Neuron (in vitro differentiated cells): ENCODE measurements at regions not wholly inside any gene's neighbourhood (a gene's known extent, or its start where the extent isn't known, plus 50 kb on each side); places are given as distances from the start of the nearest gene placed in this dataset.

Source experiments
- H2AFZ ChIP-seq: one replicate; pipeline ENCODE4 v1.6.1; 2013; ENCODE audit warnings: low read depth, mild to moderate bottlenecking, inconsistent platforms, low read length, moderate library complexity
- H3K27me3 ChIP-seq: one replicate; pipeline ENCODE4 v1.6.1; 2013; ENCODE audit warnings: low read length; ENCODE audit not compliant: insufficient read depth
- H3K36me3 ChIP-seq: one replicate; pipeline ENCODE4 v1.6.1; 2013; ENCODE audit warnings: low read length; ENCODE audit not compliant: insufficient read depth
- H3K4me1 ChIP-seq: one replicate; pipeline ENCODE4 v1.6.1; 2013; ENCODE audit warnings: low read length; ENCODE audit not compliant: insufficient read depth
- H3K4me3 ChIP-seq: 2 replicates; pipeline ENCODE4 v1.5.1; 2013; ENCODE audit warnings: mild to moderate bottlenecking, low read length, moderate library complexity
- H3K9me3 ChIP-seq: one replicate; pipeline ENCODE4 v1.6.1; 2013; ENCODE audit warnings: low read length

DNA sequence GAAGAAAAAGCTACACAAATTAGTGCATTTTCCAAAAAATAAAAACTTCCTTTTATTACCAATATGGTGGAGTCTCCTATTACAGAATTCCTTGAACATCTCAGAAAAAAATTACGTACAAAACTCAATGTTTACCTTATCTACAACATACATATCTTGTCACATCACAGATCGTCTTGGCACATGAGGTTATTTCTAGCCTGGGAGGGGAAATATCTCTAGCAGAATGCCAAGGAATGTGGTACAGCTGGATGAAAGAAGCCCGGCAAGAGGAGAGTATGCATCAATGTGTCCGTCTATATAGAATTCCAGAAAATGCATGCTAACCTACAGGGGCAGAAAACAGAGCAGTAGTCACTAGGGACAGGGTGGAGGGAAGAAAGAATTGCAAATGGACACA, 443.8 kb downstream of the ZSWIM6 start:
- no peaks in the 10 kb centered on the region for H3K27me3 ChIP-seq
- H3K9me3 ChIP-seq, result no peaks in the 10 kb centered on the region
- H2AFZ ChIP-seq, result no peak overlapping the region
- no peaks in the 10 kb centered on the region for H3K36me3 ChIP-seq
- H3K4me1 ChIP-seq, result peaks cover 3% of the 10 kb centered on the region
- H3K4me3 ChIP-seq, result no peak overlapping the region

GRCh38 chr5:61777292-61777691, 445.2 kb downstream of the ZSWIM6 start:
- peaks cover 3% of the 10 kb centered on the region for H3K4me1 ChIP-seq
- no peaks in the 10 kb centered on the region for H3K27me3 ChIP-seq
- H2AFZ ChIP-seq, result no peak overlapping the region
- H3K36me3 ChIP-seq, result no peaks in the 10 kb centered on the region
- H3K4me3 ChIP-seq, result no peak overlapping the region
- no peaks in the 10 kb centered on the region for H3K9me3 ChIP-seq

DNA sequence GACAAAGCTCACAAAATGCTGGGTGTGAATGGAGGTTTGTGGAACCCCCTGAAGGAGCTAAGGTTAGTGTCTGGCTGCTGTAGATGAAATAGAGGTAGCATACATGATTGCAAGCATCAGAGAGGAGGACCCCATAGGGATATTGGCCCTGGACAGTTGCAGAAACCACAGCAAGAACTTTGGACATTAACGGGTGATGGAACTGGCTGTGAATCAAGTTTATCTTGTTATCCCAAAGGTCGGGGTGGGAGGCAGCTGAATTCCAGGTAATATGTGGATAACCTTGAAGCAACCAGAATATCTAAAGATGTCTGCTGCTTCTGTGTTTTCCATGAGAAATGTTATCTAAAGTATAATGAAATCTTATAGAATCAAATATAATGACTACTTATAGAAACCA, 447.7 kb downstream of the ZSWIM6 start:
- Histone ChIP-seq H3K4me3 (no peak overlapping the region), H2AFZ (no peak overlapping the region), H3K36me3 (no peaks in the 10 kb centered on the region), H3K9me3 (no peaks in the 10 kb centered on the region), H3K4me1 (peaks cover 12% of the 10 kb centered on the region), H3K27me3 (no peaks in the 10 kb centered on the region)

- no peaks in the 10 kb centered on the region for H3K9me3 ChIP-seq
- no peaks in the 10 kb centered on the region for H3K27me3 ChIP-seq
- no peak overlapping the region for H3K4me3 ChIP-seq
- H3K36me3 ChIP-seq, result no peaks in the 10 kb centered on the region
- no peak overlapping the region for H2AFZ ChIP-seq
- peaks cover 9% of the 10 kb centered on the region for H3K4me1 ChIP-seq
Observed at GRCh38 chr5:61783481-61783880, 451.4 kb downstream of the ZSWIM6 start.

DNA sequence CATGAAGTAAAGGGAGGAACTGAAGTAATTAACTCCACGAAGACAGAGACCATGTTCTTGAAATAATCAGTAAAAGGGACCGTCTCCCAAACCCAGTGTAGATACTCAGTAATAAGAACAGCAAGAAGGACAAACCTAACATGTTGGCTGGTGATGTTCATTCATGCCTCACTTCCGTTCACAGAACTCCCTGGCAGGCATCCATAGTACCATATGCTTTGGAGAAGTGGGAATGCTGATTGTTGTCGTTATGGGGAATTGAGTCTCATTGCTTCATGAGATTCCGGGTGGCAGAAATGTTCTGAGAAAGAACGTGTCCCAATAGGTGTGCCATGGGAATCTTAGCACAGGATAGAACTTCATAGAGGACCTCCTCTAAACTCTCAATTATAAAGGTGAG, 452.3 kb downstream of the ZSWIM6 start:
- H3K36me3 ChIP-seq, result no peaks in the 10 kb centered on the region
- H3K4me3 ChIP-seq, result no peak overlapping the region
- no peak overlapping the region for H2AFZ ChIP-seq
- H3K27me3 ChIP-seq, result no peaks in the 10 kb centered on the region
- H3K4me1 ChIP-seq, result peaks cover 9% of the 10 kb centered on the region
- no peaks in the 10 kb centered on the region for H3K9me3 ChIP-seq

- Histone ChIP-seq H2AFZ (no peak overlapping the region), H3K9me3 (no peaks in the 10 kb centered on the region), H3K27me3 (no peaks in the 10 kb centered on the region), H3K36me3 (no peaks in the 10 kb centered on the region), H3K4me1 (peaks cover 5% of the 10 kb centered on the region), H3K4me3 (no peak overlapping the region)
Observed at GRCh38 chr5:61788548-61788947, 456.5 kb downstream of the ZSWIM6 start.

DNA sequence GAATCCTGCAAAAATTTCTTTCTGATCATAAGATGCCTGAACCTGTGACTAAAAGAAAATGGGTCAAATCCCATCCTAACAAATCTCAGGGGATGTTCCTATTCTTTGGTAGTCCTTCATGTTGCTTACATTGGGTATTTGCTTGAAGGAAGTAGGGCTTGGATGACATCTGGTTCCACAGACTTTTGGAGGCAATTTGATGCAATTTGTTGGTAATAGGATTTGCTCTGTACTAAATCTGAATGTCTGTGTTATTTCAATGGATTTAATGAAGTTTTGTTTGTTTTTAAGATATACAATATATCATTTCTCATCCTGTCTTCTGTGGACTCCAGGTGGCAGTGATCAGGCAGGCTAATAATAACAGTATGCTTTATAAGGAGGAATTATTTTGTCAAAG, 457.9 kb downstream of the ZSWIM6 start:
- Histone ChIP-seq H3K9me3 (no peaks in the 10 kb centered on the region), H3K4me3 (no peak overlapping the region), H3K4me1 (no peaks in the 10 kb centered on the region), H3K36me3 (no peaks in the 10 kb centered on the region), H2AFZ (no peak overlapping the region), H3K27me3 (no peaks in the 10 kb centered on the region)

- Histone ChIP-seq H3K27me3 (no peaks in the 10 kb centered on the region), H3K4me3 (no peak overlapping the region), H3K4me1 (no peaks in the 10 kb centered on the region), H3K36me3 (no peaks in the 10 kb centered on the region), H3K9me3 (no peaks in the 10 kb centered on the region), H2AFZ (no peak overlapping the region)
Observed at GRCh38 chr5:61790678-61791077, 458.6 kb downstream of the ZSWIM6 start.

DNA sequence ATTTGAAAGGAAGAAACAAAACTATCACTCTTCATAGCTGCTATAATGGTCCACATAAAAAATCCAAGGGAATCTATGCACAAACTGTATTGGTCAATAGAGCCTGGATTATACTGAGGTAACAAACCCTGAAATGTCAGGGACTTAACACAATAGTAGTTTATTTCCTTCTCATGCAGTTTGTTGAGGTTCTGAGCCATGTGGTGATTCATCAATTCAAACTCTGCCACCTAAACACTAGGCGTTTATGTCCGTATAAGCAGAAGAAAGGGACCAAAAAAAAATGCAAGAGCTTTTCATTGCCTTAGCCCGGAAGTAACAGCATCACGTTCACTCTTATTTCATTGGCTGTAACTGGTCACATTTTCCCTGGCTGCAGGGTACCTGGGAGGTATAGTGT, 464.7 kb downstream of the ZSWIM6 start:
- H3K27me3 ChIP-seq, result no peaks in the 10 kb centered on the region
- H3K4me1 ChIP-seq, result no peaks in the 10 kb centered on the region
- no peaks in the 10 kb centered on the region for H3K9me3 ChIP-seq
- no peak overlapping the region for H3K4me3 ChIP-seq
- H3K36me3 ChIP-seq, result no peaks in the 10 kb centered on the region
- H2AFZ ChIP-seq, result no peak overlapping the region

DNA sequence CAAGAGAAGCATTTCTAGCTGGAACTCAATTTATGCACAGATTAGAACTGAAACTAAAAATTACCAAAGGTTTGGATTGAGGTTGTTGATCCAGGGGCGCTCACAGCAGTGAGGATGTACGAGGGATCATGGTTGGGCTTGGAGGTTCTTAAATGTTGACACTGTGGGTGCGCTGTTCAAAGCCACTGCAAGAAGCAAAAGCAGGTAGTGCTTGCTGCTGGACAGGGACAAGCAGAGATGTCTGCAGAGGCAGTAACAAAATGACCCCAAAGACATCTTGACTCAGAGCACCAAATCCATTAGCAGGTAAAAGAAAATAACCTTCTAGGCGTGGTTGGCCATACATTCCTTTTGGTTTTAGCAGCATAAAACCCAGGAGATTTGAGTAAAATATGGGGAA, 468.4 kb downstream of the ZSWIM6 start:
- Histone ChIP-seq H3K9me3 (no peaks in the 10 kb centered on the region), H3K27me3 (no peaks in the 10 kb centered on the region), H3K36me3 (no peaks in the 10 kb centered on the region), H3K4me3 (no peak overlapping the region), H3K4me1 (no peaks in the 10 kb centered on the region), H2AFZ (no peak overlapping the region)

DNA sequence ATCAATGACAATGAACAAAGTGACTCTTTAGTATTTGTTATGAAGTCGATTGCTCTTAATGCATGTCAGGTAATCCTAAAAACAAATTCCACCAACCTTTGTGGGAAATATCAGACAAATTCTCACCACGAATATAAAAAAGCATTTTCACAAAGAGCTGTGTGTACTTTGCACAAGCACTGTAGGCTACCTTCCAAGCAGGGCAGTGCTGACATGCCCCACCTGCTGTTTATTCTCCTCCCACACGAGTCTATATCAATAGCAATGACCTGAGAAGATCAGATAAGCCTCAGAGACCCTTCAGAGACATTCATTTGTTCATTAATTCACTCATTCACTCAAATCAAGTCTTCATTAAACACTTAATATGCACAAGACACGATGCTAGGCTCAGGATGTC, 469.1 kb downstream of the ZSWIM6 start:
- H3K4me1 ChIP-seq, result no peaks in the 10 kb centered on the region
- no peak overlapping the region for H3K4me3 ChIP-seq
- no peak overlapping the region for H2AFZ ChIP-seq
- no peaks in the 10 kb centered on the region for H3K36me3 ChIP-seq
- H3K27me3 ChIP-seq, result no peaks in the 10 kb centered on the region
- H3K9me3 ChIP-seq, result no peaks in the 10 kb centered on the region

DNA sequence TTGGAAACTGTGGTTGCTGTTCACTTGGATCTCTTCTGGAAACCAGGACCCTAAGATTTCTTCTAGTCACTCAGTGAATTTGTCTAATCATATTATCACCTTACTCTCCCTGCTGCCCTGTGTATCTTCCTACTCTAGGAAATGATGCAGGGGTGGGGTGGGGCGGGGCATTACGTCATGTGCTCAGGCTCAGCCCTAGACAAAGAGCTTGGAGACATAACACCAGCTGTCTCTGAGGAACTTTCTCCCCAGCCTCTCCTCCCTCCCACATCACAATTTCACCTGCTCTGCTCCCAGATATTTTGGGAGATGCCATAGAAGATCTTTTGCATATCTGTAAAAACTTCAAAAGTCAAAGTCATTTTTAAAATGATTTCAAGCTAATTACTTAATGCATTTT, 470.4 kb downstream of the ZSWIM6 start:
- H2AFZ ChIP-seq, result no peak overlapping the region
- H3K4me3 ChIP-seq, result no peak overlapping the region

DNA sequence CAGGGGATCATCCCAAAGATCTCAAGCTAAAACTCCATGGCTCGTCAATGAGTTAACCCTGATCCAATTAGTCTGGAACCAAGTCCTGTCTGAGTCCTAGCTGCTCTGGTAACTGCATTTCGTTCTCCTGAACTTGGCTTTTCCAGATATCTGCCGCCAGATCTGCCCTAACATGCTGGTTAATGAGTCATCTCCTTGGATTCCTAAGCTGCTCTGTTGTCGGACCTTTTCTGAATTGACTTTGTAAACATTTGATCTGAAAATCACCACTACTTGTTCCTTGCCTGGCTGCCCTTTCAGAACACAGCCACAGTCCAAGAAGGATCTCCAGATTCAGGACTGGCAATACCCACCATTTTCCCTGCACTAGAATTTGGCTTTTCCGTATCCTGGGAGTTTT, 473.0 kb downstream of the ZSWIM6 start:
- Histone ChIP-seq H3K4me3 (no peak overlapping the region), H3K36me3 (no peaks in the 10 kb centered on the region), H2AFZ (no peak overlapping the region), H3K4me1 (peaks cover 8% of the 10 kb centered on the region), H3K9me3 (no peaks in the 10 kb centered on the region), H3K27me3 (no peaks in the 10 kb centered on the region)

More for the DNA sequence above, 470.4 kb downstream of the ZSWIM6 start:
- no peaks in the 10 kb centered on the region for H3K36me3 ChIP-seq
- H3K4me1 ChIP-seq, result no peaks in the 10 kb centered on the region
- H3K27me3 ChIP-seq, result no peaks in the 10 kb centered on the region
- H3K9me3 ChIP-seq, result no peaks in the 10 kb centered on the region

DNA sequence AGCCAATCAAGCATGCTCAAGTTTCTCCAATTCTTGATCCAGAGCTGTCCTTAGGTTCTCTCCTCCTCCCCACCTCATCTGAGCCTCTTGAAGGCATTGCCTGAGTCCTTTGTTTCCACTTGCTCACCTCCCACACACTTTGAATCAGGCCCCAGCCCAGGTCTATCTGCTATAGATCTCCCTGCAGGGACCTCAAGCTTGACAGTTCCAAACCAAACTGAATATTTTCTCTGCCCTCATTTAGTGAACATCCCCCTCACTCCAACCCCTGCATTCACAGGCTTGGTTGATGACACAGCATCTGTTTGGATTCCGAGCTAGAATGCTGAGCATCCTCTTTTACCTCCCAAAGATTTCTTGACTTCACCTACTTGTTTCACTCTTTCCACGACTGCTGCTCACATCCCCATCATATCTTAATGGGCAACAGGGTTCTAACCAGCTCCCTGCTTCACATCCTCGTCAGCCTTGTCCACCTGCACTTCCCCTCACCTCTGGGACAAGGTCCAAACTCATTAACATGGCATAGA, 474.5 kb downstream of the ZSWIM6 start:
- H3K27me3 ChIP-seq, result no peaks in the 10 kb centered on the region
- H3K4me3 ChIP-seq, result no peak overlapping the region
- H3K4me1 ChIP-seq, result peaks cover 8% of the 10 kb centered on the region
- no peak overlapping the region for H2AFZ ChIP-seq
- no peaks in the 10 kb centered on the region for H3K36me3 ChIP-seq
- H3K9me3 ChIP-seq, result no peaks in the 10 kb centered on the region
